Pancreas (tissue), 10 donors: ENCODE measurements at regions not wholly inside any gene's neighbourhood (a gene's known extent, or its start where the extent isn't known, plus 50 kb on each side); places are given as distances from the start of the nearest gene placed in this dataset.

Source experiments
- ATAC-seq, 4 donors: fragments of 200-7000 bp; cut with Tn5 transposase; one replicate each; pipeline versions ENCODE4 v1.8.0 to v1.9.1; 2020; ENCODE audit warnings: mild to moderate bottlenecking in 4 of 4, moderate library complexity in 4 of 4
- DNase-seq, 6 donors: peaks; one replicate each; pipeline ENCODE4 v3.0.0-alpha.2; 2020
- FAIRE-seq: peaks from 2 replicates; lab custom pipeline; 2012; peaks lifted over from hg19 to GRCh38; lab: Jason Lieb, UNC
- H3K27ac ChIP-seq, 4 donors: fragments of 200-600 bp; sonication (generic); 1 replicate in 3 of 4; 2 replicates in 1 of 4; pipeline versions ENCODE4 v1.5.0 to v1.8.0; 2020
- H3K27me3 ChIP-seq, 4 donors: fragments of 200-600 bp; one replicate each; pipeline ENCODE4 v1.8.0; 2021
- H3K36me3 ChIP-seq, 3 donors: fragments of 200-600 bp; sonication (generic) in 1 of 3; one replicate each; pipeline versions ENCODE4 v1.5.0 to v1.8.0; 2020 to 2021
- H3K4me1 ChIP-seq, 3 donors: fragments of 200-600 bp; one replicate each; pipeline ENCODE4 v1.8.0; 2021
- H3K4me3 ChIP-seq, 4 donors: fragments of 200-600 bp; sonication (generic) in 2 of 4; one replicate each; pipeline versions ENCODE4 v1.5.0 to v1.8.0; 2020 to 2021
- H3K9me3 ChIP-seq, 4 donors: fragments of 200-600 bp; one replicate each; pipeline ENCODE4 v1.8.0; 2021
- CTCF ChIP-seq, 4 donors: fragments of 200-600 bp; sonication (generic) in 3 of 4; IDR thresholded peaks; one replicate each; pipeline versions ENCODE4 v1.5.0 to v1.8.0; 2021; ENCODE audit warnings: antibody characterized with exemption in 4 of 4
- WGBS, 2 donors: extraction: QIAGEN DNeasy Blood & Tissue Kit; methylation state at CpG; one replicate each; pipeline ENCODE4 v1.1.7; 2013; 5-methylcytosine and 5-hydroxymethylcytosine counted together
- intact Hi-C, 3 donors: fragments of 100-400 bp; cut with DNase I; formaldehyde crosslinking; loops; one replicate each; pipeline versions ENCODE4 v1.11.1 to v1.14.2; 2022
- donor health status: healthy with polysubstance abuse.
- donor health status: DM: no; HTN: no; CAD: no; lungs with moderate emphysema.
- donor health status: DM: no; HTN: no; CAD: no.
- donor health status: control.
- donor health status: control.
- donor health status: Bipolar disorder and iron deficiency.
- donor health status: DM: yes; HTN: yes; CAD: no.
- donor health status: DM: no; HTN: no; CAD: no.
- donor health status: DM: no; HTN: no; CAD: no.
- donor health status: DM: yes; HTN: yes; CAD: no.

- Histone ChIP-seq H3K27me3 (peaks cover 0 to 6% (median 2%) of the 10 kb centered on the region in 4 donors), H3K4me1 (no peaks in the 10 kb centered on the region), H3K36me3 (no peaks in the 10 kb centered on the region), H3K4me3 (no peak overlapping the region), H3K27ac (no peak overlapping the region), H3K9me3 (no peaks in the 10 kb centered on the region)
- DNase-seq (no peak), FAIRE-seq (no peak), ATAC-seq (no peak)
- WGBS, 2 donors = 40 to 45% methylated on average over 3 of the region's 3 CpGs
- TF ChIP-seq CTCF (IDR thresholded peaks at IDR 0.05) = no peak
- intact Hi-C loops = no loop called here
Measured at GRCh38 chr22:33996824-33997223, 76.5 kb upstream of the LARGE1 start.

GRCh38 chr22:34000879-34001526 is 80.7 kb upstream of the LARGE1 start:
- intact Hi-C loops = no loop called here
- no peak overlapping the region for H3K4me3 ChIP-seq
- H3K27ac ChIP-seq = no peak overlapping the region
- TF ChIP-seq CTCF (IDR thresholded peaks at IDR 0.05) = no peak
- ATAC-seq (no peak), DNase-seq (no peak), FAIRE-seq (no peak)
- H3K4me1 ChIP-seq = no peaks in the 10 kb centered on the region
- no peaks in the 10 kb centered on the region for H3K36me3 ChIP-seq
- peaks cover 0 to 4% (median 0%) of the 10 kb centered on the region in 4 donors for H3K27me3 ChIP-seq
- 47 to 48% methylated on average over 2 of the region's 2 CpGs for WGBS, 2 donors
- no peaks in the 10 kb centered on the region for H3K9me3 ChIP-seq

GRCh38 chr22:34001701-34002466 is 81.6 kb upstream of the LARGE1 start:
- H3K9me3 ChIP-seq = no peaks in the 10 kb centered on the region
- H3K36me3 ChIP-seq = no peaks in the 10 kb centered on the region
- DNase-seq = no peak
- no peaks in the 10 kb centered on the region for H3K4me1 ChIP-seq
- H3K4me3 ChIP-seq = no peak overlapping the region
- FAIRE-seq = no peak
- no peak overlapping the region for H3K27ac ChIP-seq
- H3K27me3 ChIP-seq = peaks cover 0 to 4% (median 0%) of the 10 kb centered on the region in 4 donors
- WGBS, 2 donors = 74% methylated on average over 3 of the region's 3 CpGs
- TF ChIP-seq CTCF (IDR thresholded peaks at IDR 0.05) = no peak
- ATAC-seq = no peak
- intact Hi-C loops = no loop called here

GRCh38 chr22:34004058-34004457 is 83.8 kb upstream of the LARGE1 start:
- intact Hi-C loops = no loop called here
- Histone ChIP-seq H3K9me3 (no peaks in the 10 kb centered on the region), H3K27ac (no peak overlapping the region), H3K36me3 (no peaks in the 10 kb centered on the region), H3K4me3 (no peak overlapping the region), H3K4me1 (no peaks in the 10 kb centered on the region), H3K27me3 (no peaks in the 10 kb centered on the region)
- DNase-seq = no peak
- no peak for TF ChIP-seq CTCF (IDR thresholded peaks at IDR 0.05)
- FAIRE-seq = no peak
- ATAC-seq = no peak
- WGBS, 2 donors = 34 to 41% methylated on average over 5 of the region's 5 CpGs

GRCh38 chr22:34010259-34010658 is 90.0 kb upstream of the LARGE1 start:
- Histone ChIP-seq H3K27ac (no peak overlapping the region), H3K4me1 (no peaks in the 10 kb centered on the region), H3K4me3 (no peak overlapping the region), H3K36me3 (no peaks in the 10 kb centered on the region), H3K9me3 (no peaks in the 10 kb centered on the region), H3K27me3 (no peaks in the 10 kb centered on the region)
- DNase-seq (no peak), ATAC-seq (no peak), FAIRE-seq (no peak)
- 53 to 68% methylated on average over 3 of the region's 3 CpGs for WGBS, 2 donors
- no peak for TF ChIP-seq CTCF (IDR thresholded peaks at IDR 0.05)
- intact Hi-C loops = no loop called here
